ENCODE measurements at regions not wholly inside any gene's neighbourhood (a gene's known extent, or its start where the extent isn't known, plus 50 kb on each side); places are given as distances from the start of the nearest gene placed in this dataset.

- TF ChIP-seq CTCF (IDR thresholded peaks at IDR 0.05; ENCODE audit: low read length) (no peak), EZH2 (IDR thresholded peaks at IDR 0.05; ENCODE audit: borderline replicate concordance, low read length) (no peak)
Measured at GRCh38 chr7:80346704-80347103, 165.2 kb downstream of the GNAT3 start.
